Hepatocyte (in vitro differentiated cells): ENCODE measurements at regions not wholly inside any gene's neighbourhood (a gene's known extent, or its start where the extent isn't known, plus 50 kb on each side); places are given as distances from the start of the nearest gene placed in this dataset.

Source experiments
- EZH2 ChIP-seq: fragments of 200-600 bp; sonication (generic); IDR thresholded peaks from 2 replicates; pipeline ENCODE4 v1.6.1; 2016; ENCODE audit warnings: antibody characterized with exemption, mild to moderate bottlenecking, borderline replicate concordance
- EZH2phosphoT487 ChIP-seq: fragments of 200-600 bp; sonication (generic); IDR thresholded peaks from one replicate; pipeline ENCODE4 v1.6.1; 2018; ENCODE audit warnings: antibody characterized with exemption, mild to moderate bottlenecking, low read depth, moderate library complexity; ENCODE audit not compliant: unreplicated experiment, severe bottlenecking
- TF ChIP-seq, protein P1 (sequence below): fragments of 200-600 bp; sonication (generic); IDR thresholded peaks from 2 replicates; pipeline ENCODE4 v1.5.1; 2016; ENCODE audit warnings: antibody characterized with exemption, mild to moderate bottlenecking; ENCODE audit not compliant: poor library complexity

DNA sequence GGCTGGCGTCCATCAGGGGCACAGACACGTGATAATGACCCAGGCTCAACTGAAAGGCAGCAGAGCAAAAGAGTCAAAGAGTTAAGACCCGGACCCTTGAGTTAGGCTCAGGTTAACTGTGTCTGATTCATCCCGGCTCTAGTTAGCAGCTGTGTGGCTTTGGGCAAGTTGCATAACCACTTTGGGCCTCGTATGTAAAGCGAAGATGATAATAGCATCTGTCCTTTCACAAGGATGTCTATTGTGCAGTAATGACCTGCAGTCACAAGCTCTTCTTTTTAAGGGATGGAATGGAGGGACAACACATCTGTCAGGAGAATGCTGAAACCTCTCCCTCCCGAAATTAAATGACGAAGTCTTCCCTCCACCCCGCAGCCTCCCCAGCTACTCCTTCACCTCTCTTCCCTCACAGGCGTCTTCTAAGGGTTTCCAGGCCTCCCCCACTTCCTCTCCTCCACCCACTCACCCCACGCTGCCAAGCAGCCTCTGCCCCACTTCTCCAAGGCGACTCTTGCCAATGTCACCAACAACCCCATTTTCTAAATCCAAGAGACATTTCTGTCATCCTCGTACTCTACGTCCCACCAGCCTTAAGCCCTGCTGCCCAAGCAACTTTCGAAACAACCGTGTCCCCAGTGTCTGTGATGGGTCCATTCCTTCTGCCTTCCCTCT is 135.1 kb upstream of the ID2 start:
- TF ChIP-seq, protein P1, sequence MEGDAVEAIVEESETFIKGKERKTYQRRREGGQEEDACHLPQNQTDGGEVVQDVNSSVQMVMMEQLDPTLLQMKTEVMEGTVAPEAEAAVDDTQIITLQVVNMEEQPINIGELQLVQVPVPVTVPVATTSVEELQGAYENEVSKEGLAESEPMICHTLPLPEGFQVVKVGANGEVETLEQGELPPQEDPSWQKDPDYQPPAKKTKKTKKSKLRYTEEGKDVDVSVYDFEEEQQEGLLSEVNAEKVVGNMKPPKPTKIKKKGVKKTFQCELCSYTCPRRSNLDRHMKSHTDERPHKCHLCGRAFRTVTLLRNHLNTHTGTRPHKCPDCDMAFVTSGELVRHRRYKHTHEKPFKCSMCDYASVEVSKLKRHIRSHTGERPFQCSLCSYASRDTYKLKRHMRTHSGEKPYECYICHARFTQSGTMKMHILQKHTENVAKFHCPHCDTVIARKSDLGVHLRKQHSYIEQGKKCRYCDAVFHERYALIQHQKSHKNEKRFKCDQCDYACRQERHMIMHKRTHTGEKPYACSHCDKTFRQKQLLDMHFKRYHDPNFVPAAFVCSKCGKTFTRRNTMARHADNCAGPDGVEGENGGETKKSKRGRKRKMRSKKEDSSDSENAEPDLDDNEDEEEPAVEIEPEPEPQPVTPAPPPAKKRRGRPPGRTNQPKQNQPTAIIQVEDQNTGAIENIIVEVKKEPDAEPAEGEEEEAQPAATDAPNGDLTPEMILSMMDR = no peak
- no peak for TF ChIP-seq EZH2
- TF ChIP-seq EZH2phosphoT487 = no peak
